H1 (cell line): ENCODE measurements at regions not wholly inside any gene's neighbourhood (a gene's known extent, or its start where the extent isn't known, plus 50 kb on each side); places are given as distances from the start of the nearest gene placed in this dataset.

ENCODE experiments used
- E2F6 ChIP-seq: IDR thresholded peaks from 2 replicates; pipeline ENCODE4 v1.6.1; 2012; ENCODE audit warnings: inconsistent platforms
- JUN ChIP-seq: IDR thresholded peaks from 2 replicates; pipeline ENCODE4 v1.6.1; 2011; ENCODE audit warnings: low read depth, mild to moderate bottlenecking, improper control_type of control experiment, low read length
- SRF ChIP-seq: IDR thresholded peaks from 2 replicates; pipeline ENCODE4 v1.6.1; 2011; ENCODE audit warnings: mild to moderate bottlenecking, low read depth, low read length, moderate library complexity
- TAF7 ChIP-seq: optimal IDR thresholded peaks from 2 replicates; pipeline ENCODE3; 2011; ENCODE audit warnings: low read depth, mild to moderate bottlenecking, inconsistent platforms, low read length, moderate library complexity, borderline replicate concordance
- TF ChIP-seq, protein P1 (sequence below): IDR thresholded peaks from 2 replicates; pipeline ENCODE4 v1.6.1; 2012; ENCODE audit warnings: inconsistent platforms

- TF ChIP-seq TAF7 (no peak), E2F6 (no peak), SRF (no peak), JUN (no peak)
- TF ChIP-seq, protein P1, sequence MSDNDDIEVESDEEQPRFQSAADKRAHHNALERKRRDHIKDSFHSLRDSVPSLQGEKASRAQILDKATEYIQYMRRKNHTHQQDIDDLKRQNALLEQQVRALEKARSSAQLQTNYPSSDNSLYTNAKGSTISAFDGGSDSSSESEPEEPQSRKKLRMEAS, result no peak
Observed at GRCh38 chr2:145155196-145155595, 635.3 kb upstream of the ZEB2 start (continued).
